HCT116 (cell line): ENCODE measurements at regions not wholly inside any gene's neighbourhood (a gene's known extent, or its start where the extent isn't known, plus 50 kb on each side); places are given as distances from the start of the nearest gene placed in this dataset.

Experiments
- CEBPB ChIP-seq: IDR thresholded peaks from 2 replicates; pipeline ENCODE4 v1.6.1; 2012; ENCODE audit warnings: low read depth
- EZH2 ChIP-seq: fragments of 200-600 bp; sonication (generic); IDR thresholded peaks from 2 replicates; pipeline ENCODE4 v1.6.1; 2017; ENCODE audit warnings: antibody characterized with exemption, mixed run types
- EZH2phosphoT487 ChIP-seq: fragments of 200-600 bp; IDR thresholded peaks from 2 replicates; pipeline ENCODE4 v1.6.1; 2018; ENCODE audit warnings: antibody characterized with exemption, borderline replicate concordance
- JUND ChIP-seq: IDR thresholded peaks from 2 replicates; pipeline ENCODE4 v1.6.1; 2012
- POLR2A ChIP-seq: IDR thresholded peaks from 2 replicates; pipeline ENCODE4 v1.7.0; 2011; ENCODE audit warnings: borderline replicate concordance; ENCODE audit not compliant: insufficient read depth, insufficient read length; ENCODE audit errors: extremely low read depth
- RAD21 ChIP-seq: IDR thresholded peaks from 2 replicates; pipeline ENCODE4 v1.6.1; 2012; ENCODE audit warnings: low read depth, mild to moderate bottlenecking
- TCF7L2 ChIP-seq: IDR thresholded peaks from 2 replicates; pipeline ENCODE4 v1.7.0; 2011; ENCODE audit warnings: borderline replicate concordance, inconsistent platforms; ENCODE audit not compliant: insufficient read depth, insufficient read length; ENCODE audit errors: extremely low read depth
- YY1 ChIP-seq: IDR thresholded peaks from 2 replicates; pipeline ENCODE4 v1.6.1; 2011; ENCODE audit warnings: low read length, low read depth, moderate library complexity, mild to moderate bottlenecking; ENCODE audit not compliant: insufficient replicate concordance; ENCODE audit errors: extremely low read depth
- ZNF274 ChIP-seq: fragments of 200-500 bp; sonication (Bioruptor generic); IDR thresholded peaks from 2 replicates; pipeline ENCODE4 v1.6.1; 2014; ENCODE audit warnings: mild to moderate bottlenecking, low read depth, low read length, inconsistent platforms
- TF ChIP-seq, protein P1 (sequence below), 3 experiments: fragments of 200-600 bp in 1 of 3; sonication (generic) in 1 of 3; IDR thresholded peaks in 2 of 3; conservative IDR thresholded peaks in 1 of 3; 2 replicates each; pipeline ENCODE4 v1.5.1; 2012 to 2017; ENCODE audit warnings: low read depth in 2 of 3, low read length in 2 of 3, antibody characterized with exemption in 1 of 3, borderline replicate concordance in 1 of 3, control low read depth in 1 of 3, mild to moderate bottlenecking in 1 of 3, mixed read lengths in 1 of 3, mixed run types in 1 of 3, moderate library complexity in 1 of 3; ENCODE audit not compliant: insufficient read depth in 1 of 3
- TF ChIP-seq, protein P2 (sequence below): IDR thresholded peaks from 2 replicates; pipeline ENCODE4 v1.6.1; 2012
- TF ChIP-seq, protein P3 (sequence below): IDR thresholded peaks from 2 replicates; pipeline ENCODE4 v1.6.1; 2012; ENCODE audit warnings: low read depth

DNA sequence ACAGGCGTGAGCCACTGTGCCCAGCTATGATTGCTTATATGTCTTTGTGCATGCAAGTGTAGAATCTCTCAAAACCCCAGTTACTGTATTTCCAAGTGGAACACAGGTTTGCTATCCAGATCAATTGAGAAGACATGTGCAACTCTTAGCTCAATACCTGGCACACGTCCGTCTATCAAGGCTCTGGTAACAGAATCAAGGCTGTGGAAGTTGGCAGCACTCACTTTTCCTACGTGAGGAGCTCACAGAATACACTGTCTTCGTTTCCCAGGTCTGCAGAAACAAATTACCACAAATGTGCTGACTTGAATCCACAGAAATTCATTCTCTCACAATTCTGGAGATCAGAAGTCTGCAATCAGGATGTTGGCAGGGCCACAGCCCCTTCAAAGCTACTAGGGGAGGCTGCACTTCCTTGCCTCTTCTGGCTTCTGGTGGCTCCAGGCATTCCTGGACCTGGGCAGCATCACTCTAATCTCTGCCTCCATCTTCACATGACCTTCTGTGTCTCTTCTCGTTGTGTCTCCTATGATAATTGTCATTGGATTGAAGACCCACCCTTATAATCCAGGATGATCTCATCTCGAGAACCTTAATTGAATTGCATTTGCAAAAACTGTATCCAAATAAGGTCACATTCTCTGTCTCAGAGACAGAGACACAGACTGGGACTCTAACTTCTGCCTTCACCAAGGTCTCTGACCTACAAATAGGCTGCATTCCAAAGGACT, 84.8 kb upstream of the C7orf33 start:
- no peak for TF ChIP-seq POLR2A
- TF ChIP-seq, protein P1, sequence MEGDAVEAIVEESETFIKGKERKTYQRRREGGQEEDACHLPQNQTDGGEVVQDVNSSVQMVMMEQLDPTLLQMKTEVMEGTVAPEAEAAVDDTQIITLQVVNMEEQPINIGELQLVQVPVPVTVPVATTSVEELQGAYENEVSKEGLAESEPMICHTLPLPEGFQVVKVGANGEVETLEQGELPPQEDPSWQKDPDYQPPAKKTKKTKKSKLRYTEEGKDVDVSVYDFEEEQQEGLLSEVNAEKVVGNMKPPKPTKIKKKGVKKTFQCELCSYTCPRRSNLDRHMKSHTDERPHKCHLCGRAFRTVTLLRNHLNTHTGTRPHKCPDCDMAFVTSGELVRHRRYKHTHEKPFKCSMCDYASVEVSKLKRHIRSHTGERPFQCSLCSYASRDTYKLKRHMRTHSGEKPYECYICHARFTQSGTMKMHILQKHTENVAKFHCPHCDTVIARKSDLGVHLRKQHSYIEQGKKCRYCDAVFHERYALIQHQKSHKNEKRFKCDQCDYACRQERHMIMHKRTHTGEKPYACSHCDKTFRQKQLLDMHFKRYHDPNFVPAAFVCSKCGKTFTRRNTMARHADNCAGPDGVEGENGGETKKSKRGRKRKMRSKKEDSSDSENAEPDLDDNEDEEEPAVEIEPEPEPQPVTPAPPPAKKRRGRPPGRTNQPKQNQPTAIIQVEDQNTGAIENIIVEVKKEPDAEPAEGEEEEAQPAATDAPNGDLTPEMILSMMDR (IDR thresholded peaks at IDR 0.05 in 2 of 3, conservative IDR thresholded peaks at IDR 0.05 in 1 of 3; ENCODE audit: borderline replicate concordance in 1 of 3, insufficient read depth in 1 of 3, low read depth in 2 of 3, low read length in 2 of 3) = no peak
- TF ChIP-seq RAD21 = no peak
- TF ChIP-seq TCF7L2 = no peak
- no peak for TF ChIP-seq CEBPB
- TF ChIP-seq JUND = no peak
- TF ChIP-seq YY1 = no peak
- TF ChIP-seq, protein P2, sequence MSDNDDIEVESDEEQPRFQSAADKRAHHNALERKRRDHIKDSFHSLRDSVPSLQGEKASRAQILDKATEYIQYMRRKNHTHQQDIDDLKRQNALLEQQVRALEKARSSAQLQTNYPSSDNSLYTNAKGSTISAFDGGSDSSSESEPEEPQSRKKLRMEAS = no peak
- TF ChIP-seq ZNF274 = no peak
- TF ChIP-seq, protein P3, sequence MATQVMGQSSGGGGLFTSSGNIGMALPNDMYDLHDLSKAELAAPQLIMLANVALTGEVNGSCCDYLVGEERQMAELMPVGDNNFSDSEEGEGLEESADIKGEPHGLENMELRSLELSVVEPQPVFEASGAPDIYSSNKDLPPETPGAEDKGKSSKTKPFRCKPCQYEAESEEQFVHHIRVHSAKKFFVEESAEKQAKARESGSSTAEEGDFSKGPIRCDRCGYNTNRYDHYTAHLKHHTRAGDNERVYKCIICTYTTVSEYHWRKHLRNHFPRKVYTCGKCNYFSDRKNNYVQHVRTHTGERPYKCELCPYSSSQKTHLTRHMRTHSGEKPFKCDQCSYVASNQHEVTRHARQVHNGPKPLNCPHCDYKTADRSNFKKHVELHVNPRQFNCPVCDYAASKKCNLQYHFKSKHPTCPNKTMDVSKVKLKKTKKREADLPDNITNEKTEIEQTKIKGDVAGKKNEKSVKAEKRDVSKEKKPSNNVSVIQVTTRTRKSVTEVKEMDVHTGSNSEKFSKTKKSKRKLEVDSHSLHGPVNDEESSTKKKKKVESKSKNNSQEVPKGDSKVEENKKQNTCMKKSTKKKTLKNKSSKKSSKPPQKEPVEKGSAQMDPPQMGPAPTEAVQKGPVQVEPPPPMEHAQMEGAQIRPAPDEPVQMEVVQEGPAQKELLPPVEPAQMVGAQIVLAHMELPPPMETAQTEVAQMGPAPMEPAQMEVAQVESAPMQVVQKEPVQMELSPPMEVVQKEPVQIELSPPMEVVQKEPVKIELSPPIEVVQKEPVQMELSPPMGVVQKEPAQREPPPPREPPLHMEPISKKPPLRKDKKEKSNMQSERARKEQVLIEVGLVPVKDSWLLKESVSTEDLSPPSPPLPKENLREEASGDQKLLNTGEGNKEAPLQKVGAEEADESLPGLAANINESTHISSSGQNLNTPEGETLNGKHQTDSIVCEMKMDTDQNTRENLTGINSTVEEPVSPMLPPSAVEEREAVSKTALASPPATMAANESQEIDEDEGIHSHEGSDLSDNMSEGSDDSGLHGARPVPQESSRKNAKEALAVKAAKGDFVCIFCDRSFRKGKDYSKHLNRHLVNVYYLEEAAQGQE = no peak
- TF ChIP-seq EZH2 = no peak
- no peak for TF ChIP-seq EZH2phosphoT487
